Neural cell (in vitro differentiated cells): ENCODE measurements at regions not wholly inside any gene's neighbourhood (a gene's known extent, or its start where the extent isn't known, plus 50 kb on each side); places are given as distances from the start of the nearest gene placed in this dataset.
"Not testable (repeated sequence)": the region's sequence is repeated elsewhere in the genome, so short reads cannot be mapped to it uniquely, and the experiment has no call there.

Experiments used
- H2AFZ ChIP-seq: fragments of 200-600, 300-800 bp; sonication (generic), shearing (Covaris generic); 2 replicates; pipeline ENCODE4 v1.6.0; 2014; ENCODE audit warnings: low read depth, mild to moderate bottlenecking, antibody characterized with exemption, low read length, moderate library complexity
- H3F3A ChIP-seq: fragments of 200-600 bp; shearing (Covaris generic); 2 replicates; pipeline ENCODE4 v1.6.1; 2016; ENCODE audit warnings: mild to moderate bottlenecking, moderate library complexity, mixed read lengths, antibody characterized with exemption, low read length; ENCODE audit not compliant: insufficient read depth, poor library complexity, severe bottlenecking
- H3K27ac ChIP-seq: fragments of 200-600, 300-800 bp; sonication (generic), shearing (Covaris generic); 2 replicates; pipeline ENCODE4 v1.5.1; 2014; ENCODE audit warnings: mild to moderate bottlenecking, low read length, moderate library complexity
- H3K27me3 ChIP-seq: fragments of 300-800, 200-600 bp; sonication (generic), shearing (Covaris generic); 2 replicates; pipeline ENCODE4 v1.6.0; 2014; ENCODE audit warnings: mild to moderate bottlenecking, low read depth, low read length, moderate library complexity; ENCODE audit not compliant: insufficient read depth
- H3K36me3 ChIP-seq: fragments of 300-800, 200-600 bp; sonication (generic), shearing (Covaris generic); 2 replicates; pipeline ENCODE4 v1.5.1; 2014; ENCODE audit warnings: mild to moderate bottlenecking, antibody characterized with exemption, low read length, moderate library complexity; ENCODE audit not compliant: insufficient read depth
- H3K4me2 ChIP-seq: fragments of 300-800, 200-600 bp; sonication (generic), shearing (Covaris generic); 2 replicates; pipeline ENCODE4 v1.6.0; 2014; ENCODE audit warnings: mild to moderate bottlenecking, low read length
- H3K4me3 ChIP-seq: fragments of 300-800, 200-600 bp; sonication (generic), shearing (Covaris generic); 2 replicates; pipeline ENCODE4 v1.5.1; 2014; ENCODE audit warnings: mild to moderate bottlenecking, low read length, moderate library complexity
- H3K79me2 ChIP-seq: fragments of 200-600 bp; shearing (Covaris generic); replicated peaks from 2 replicates; pipeline ENCODE4 v1.6.0; 2014; ENCODE audit warnings: mild to moderate bottlenecking, low read length, moderate library complexity; ENCODE audit not compliant: insufficient read depth
- H3K9ac ChIP-seq: fragments of 300-800, 200-600 bp; sonication (generic), shearing (Covaris generic); 2 replicates; pipeline ENCODE4 v1.6.1; 2016; ENCODE audit warnings: mild to moderate bottlenecking, low read length, mixed read lengths
- H3K9me2 ChIP-seq: fragments of 200-600 bp; shearing (Covaris generic); 2 replicates; pipeline ENCODE4 v1.6.1; 2016; ENCODE audit warnings: mild to moderate bottlenecking, low read length, mixed read lengths; ENCODE audit not compliant: insufficient read depth
- H3K9me3 ChIP-seq: fragments of 200-600, 300-800 bp; sonication (generic), shearing (Covaris generic); 2 replicates; pipeline ENCODE4 v1.6.1; 2016; ENCODE audit warnings: mild to moderate bottlenecking, mixed run types, low read length, moderate library complexity, mixed read lengths
- H4K20me1 ChIP-seq: fragments of 200-600 bp; shearing (Covaris generic); 2 replicates; pipeline ENCODE4 v1.6.1; 2016; ENCODE audit warnings: mild to moderate bottlenecking, mixed run types; ENCODE audit not compliant: insufficient read depth
- EP300 ChIP-seq: fragments of 450-650 bp; conservative IDR thresholded peaks from 2 replicates; pipeline ENCODE4 v1.6.1; 2014; ENCODE audit warnings: antibody characterized with exemption, mild to moderate bottlenecking, moderate library complexity; ENCODE audit not compliant: poor library complexity, severe bottlenecking
- EZH2 ChIP-seq: fragments of 200-600, 300-800 bp; shearing (Covaris generic), sonication (generic); IDR thresholded peaks from 2 replicates; pipeline ENCODE4 v1.6.1; 2014; ENCODE audit warnings: antibody characterized with exemption, low read length, borderline replicate concordance, mild to moderate bottlenecking; ENCODE audit not compliant: insufficient read depth, poor library complexity, severe bottlenecking
- MXI1 ChIP-seq: fragments of 450-650 bp; conservative IDR thresholded peaks from 2 replicates; pipeline ENCODE4 v1.6.1; 2014; ENCODE audit warnings: antibody characterized with exemption, mild to moderate bottlenecking; ENCODE audit not compliant: poor library complexity, severe bottlenecking
- POLR2AphosphoS5 ChIP-seq: IDR thresholded peaks from 2 replicates; pipeline ENCODE4 v1.6.1; 2012
- RAD21 ChIP-seq: fragments of 450-650 bp; conservative IDR thresholded peaks from 2 replicates; pipeline ENCODE4 v1.6.1; 2014; ENCODE audit warnings: antibody characterized with exemption, mild to moderate bottlenecking, moderate library complexity
- SMC3 ChIP-seq: fragments of 450-650 bp; conservative IDR thresholded peaks from 2 replicates; pipeline ENCODE4 v1.6.1; 2014; ENCODE audit warnings: antibody characterized with exemption, mild to moderate bottlenecking, moderate library complexity; ENCODE audit not compliant: poor library complexity
- TAF1 ChIP-seq: IDR thresholded peaks from 2 replicates; pipeline ENCODE4 v1.6.1; 2012; ENCODE audit warnings: low read depth
- TF ChIP-seq, protein P1 (sequence below): IDR thresholded peaks from 2 replicates; pipeline ENCODE4 v1.6.1; 2012; ENCODE audit warnings: borderline replicate concordance
- TF ChIP-seq, protein P2 (sequence below): fragments of 450-650 bp; IDR thresholded peaks from 2 replicates; pipeline ENCODE4 v1.5.1; 2014; ENCODE audit warnings: antibody characterized with exemption, mild to moderate bottlenecking, moderate library complexity; ENCODE audit not compliant: poor library complexity, severe bottlenecking

DNA sequence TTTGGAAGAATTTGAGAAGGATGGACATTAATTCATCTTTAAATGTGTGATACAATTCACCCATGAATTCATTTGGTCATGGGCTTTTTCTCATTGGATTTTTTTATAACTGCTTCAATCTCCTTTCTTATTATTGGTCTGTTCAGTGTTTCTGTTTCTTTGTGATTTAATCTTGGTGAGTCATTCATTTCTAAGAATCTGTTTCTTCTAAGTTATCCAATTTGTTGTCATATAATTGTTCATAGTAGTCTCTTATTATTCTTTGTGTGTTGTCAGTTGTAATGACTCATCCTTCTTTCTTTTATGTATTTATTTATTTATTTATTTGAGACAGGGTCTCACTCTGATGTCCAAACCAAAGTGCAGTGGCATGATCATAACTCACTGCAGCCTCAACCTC lies 146.1 kb upstream of the ZNF267 start:
- TF ChIP-seq, protein P1, sequence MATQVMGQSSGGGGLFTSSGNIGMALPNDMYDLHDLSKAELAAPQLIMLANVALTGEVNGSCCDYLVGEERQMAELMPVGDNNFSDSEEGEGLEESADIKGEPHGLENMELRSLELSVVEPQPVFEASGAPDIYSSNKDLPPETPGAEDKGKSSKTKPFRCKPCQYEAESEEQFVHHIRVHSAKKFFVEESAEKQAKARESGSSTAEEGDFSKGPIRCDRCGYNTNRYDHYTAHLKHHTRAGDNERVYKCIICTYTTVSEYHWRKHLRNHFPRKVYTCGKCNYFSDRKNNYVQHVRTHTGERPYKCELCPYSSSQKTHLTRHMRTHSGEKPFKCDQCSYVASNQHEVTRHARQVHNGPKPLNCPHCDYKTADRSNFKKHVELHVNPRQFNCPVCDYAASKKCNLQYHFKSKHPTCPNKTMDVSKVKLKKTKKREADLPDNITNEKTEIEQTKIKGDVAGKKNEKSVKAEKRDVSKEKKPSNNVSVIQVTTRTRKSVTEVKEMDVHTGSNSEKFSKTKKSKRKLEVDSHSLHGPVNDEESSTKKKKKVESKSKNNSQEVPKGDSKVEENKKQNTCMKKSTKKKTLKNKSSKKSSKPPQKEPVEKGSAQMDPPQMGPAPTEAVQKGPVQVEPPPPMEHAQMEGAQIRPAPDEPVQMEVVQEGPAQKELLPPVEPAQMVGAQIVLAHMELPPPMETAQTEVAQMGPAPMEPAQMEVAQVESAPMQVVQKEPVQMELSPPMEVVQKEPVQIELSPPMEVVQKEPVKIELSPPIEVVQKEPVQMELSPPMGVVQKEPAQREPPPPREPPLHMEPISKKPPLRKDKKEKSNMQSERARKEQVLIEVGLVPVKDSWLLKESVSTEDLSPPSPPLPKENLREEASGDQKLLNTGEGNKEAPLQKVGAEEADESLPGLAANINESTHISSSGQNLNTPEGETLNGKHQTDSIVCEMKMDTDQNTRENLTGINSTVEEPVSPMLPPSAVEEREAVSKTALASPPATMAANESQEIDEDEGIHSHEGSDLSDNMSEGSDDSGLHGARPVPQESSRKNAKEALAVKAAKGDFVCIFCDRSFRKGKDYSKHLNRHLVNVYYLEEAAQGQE, result no peak
- TF ChIP-seq POLR2AphosphoS5 (no peak), TAF1 (no peak), MXI1 (no peak)
- Histone ChIP-seq H3F3A (no peaks in the 10 kb centered on the region), H3K27ac (no peak overlapping the region), H4K20me1 (no peaks in the 10 kb centered on the region), H3K4me2 (no peak overlapping the region), H3K9me3 (peaks cover 11% of the 10 kb centered on the region), H3K27me3 (no peaks in the 10 kb centered on the region), H3K36me3 (peaks cover 19% of the 10 kb centered on the region), H2AFZ (no peak overlapping the region), H3K4me3 (no peak overlapping the region), H3K9ac (no peak overlapping the region), H3K79me2 (peaks cover 14% of the 10 kb centered on the region), H3K9me2 (no peaks in the 10 kb centered on the region)

DNA sequence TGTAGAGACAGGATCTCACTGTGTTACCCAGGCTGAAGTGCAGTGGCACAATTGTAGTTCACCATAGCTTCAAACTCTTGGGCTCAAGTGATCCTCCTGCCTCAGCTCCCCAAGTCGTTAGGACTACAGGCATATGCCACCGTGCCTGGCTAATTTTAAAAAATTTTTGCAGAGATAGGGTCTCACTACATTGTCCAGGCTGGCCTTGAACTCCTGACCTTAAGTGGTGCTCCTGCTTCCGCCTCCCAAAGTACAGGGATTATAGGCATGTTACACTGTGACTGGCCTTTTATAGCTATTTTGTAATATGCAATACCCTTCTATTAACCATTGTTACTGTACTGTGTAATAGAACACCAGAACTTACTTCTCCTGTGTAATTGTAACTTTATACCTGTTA lies 139.3 kb upstream of the ZNF267 start:
- no peak overlapping the region for H3K4me2 ChIP-seq
- H3K9me3 ChIP-seq, result peaks cover 8% of the 10 kb centered on the region
- H3K4me3 ChIP-seq, result no peak overlapping the region
- TF ChIP-seq, protein P2, sequence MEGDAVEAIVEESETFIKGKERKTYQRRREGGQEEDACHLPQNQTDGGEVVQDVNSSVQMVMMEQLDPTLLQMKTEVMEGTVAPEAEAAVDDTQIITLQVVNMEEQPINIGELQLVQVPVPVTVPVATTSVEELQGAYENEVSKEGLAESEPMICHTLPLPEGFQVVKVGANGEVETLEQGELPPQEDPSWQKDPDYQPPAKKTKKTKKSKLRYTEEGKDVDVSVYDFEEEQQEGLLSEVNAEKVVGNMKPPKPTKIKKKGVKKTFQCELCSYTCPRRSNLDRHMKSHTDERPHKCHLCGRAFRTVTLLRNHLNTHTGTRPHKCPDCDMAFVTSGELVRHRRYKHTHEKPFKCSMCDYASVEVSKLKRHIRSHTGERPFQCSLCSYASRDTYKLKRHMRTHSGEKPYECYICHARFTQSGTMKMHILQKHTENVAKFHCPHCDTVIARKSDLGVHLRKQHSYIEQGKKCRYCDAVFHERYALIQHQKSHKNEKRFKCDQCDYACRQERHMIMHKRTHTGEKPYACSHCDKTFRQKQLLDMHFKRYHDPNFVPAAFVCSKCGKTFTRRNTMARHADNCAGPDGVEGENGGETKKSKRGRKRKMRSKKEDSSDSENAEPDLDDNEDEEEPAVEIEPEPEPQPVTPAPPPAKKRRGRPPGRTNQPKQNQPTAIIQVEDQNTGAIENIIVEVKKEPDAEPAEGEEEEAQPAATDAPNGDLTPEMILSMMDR, result no peak
- TF ChIP-seq POLR2AphosphoS5 (no peak), EZH2 (no peak), EP300 (no peak), MXI1 (no peak), TAF1 (no peak), RAD21 (no peak), SMC3 (no peak)
- TF ChIP-seq, protein P1, result no peak
- H3K27me3 ChIP-seq, result no peaks in the 10 kb centered on the region
- no peak overlapping the region for H2AFZ ChIP-seq
- H3K9ac ChIP-seq, result no peak overlapping the region
- H3K36me3 ChIP-seq, result peaks cover 17% of the 10 kb centered on the region
- H3K9me2 ChIP-seq, result no peaks in the 10 kb centered on the region
- no peaks in the 10 kb centered on the region for H4K20me1 ChIP-seq
- H3K79me2 ChIP-seq, result peaks cover 19% of the 10 kb centered on the region
- H3K27ac ChIP-seq, result no peak overlapping the region
- H3F3A ChIP-seq, result no peaks in the 10 kb centered on the region

DNA sequence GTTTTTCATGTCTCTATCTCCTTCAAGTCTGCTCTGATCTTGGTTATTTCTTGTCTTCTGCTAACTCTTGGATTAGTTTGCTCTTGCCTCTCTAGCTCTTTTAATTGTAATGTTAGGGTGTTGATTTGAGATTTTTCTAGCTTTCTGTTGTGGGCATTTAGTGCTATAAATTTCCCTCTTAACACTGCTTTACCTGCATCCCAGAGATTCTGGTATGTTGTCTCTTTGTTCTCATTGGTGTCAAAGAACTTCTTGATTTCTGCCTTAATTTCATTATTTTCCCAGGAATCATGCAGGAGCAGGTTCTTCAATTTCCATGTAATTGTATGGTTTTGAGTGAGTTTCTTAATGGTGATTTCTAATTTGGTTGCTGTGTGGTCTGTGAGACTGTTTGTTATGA lies 128.5 kb upstream of the ZNF267 start:
- not testable (repeated sequence) for H3K27ac ChIP-seq, H4K20me1 ChIP-seq, H3K9ac ChIP-seq, H3K4me2 ChIP-seq, H3K36me3 ChIP-seq, H2AFZ ChIP-seq, H3K9me2 ChIP-seq, H3K4me3 ChIP-seq, H3K27me3 ChIP-seq, H3F3A ChIP-seq
- Histone ChIP-seq H3K79me2 (peaks cover 26% of the 10 kb centered on the region), H3K9me3 (peaks cover 16% of the 10 kb centered on the region)
